ENCODE measurements at regions not wholly inside any gene's neighbourhood (a gene's known extent, or its start where the extent isn't known, plus 50 kb on each side); places are given as distances from the start of the nearest gene placed in this dataset.

- TF ChIP-seq EP300 (IDR thresholded peaks at IDR 0.05) (no peak), CTCF (IDR thresholded peaks at IDR 0.05) (no peak), POLR2A (IDR thresholded peaks at IDR 0.05; ENCODE audit: low read depth) (no peak), POLR2AphosphoS5 (IDR thresholded peaks at IDR 0.05) (no peak)
Measured at GRCh38 chr10:108902619-108903285, 1020.6 kb downstream of the XPNPEP1 start.
